GM12874 (cell line): ENCODE measurements at regions not wholly inside any gene's neighbourhood (a gene's known extent, or its start where the extent isn't known, plus 50 kb on each side); places are given as distances from the start of the nearest gene placed in this dataset.

Experiments used
- CTCF ChIP-seq: IDR thresholded peaks from 2 replicates; pipeline ENCODE4 v1.5.1; 2011; ENCODE audit warnings: low read depth, mild to moderate bottlenecking, control low read depth, low read length, moderate library complexity; ENCODE audit not compliant: insufficient read depth

- no peak for TF ChIP-seq CTCF
Observed at GRCh38 chr3:150357923-150358607, 50.0 kb upstream of the TSC22D2 start.

GRCh38 chr3:150357140-150357539 lies 51.0 kb upstream of the TSC22D2 start:
- TF ChIP-seq CTCF, result no peak

GRCh38 chr3:150355574-150355973 lies 52.5 kb upstream of the TSC22D2 start:
- no peak for TF ChIP-seq CTCF

- TF ChIP-seq CTCF, result no peak
Observed at GRCh38 chr3:150352931-150353330, 55.2 kb upstream of the TSC22D2 start.

- no peak for TF ChIP-seq CTCF
Observed at GRCh38 chr3:150351398-150351797, 56.7 kb upstream of the TSC22D2 start.

GRCh38 chr3:150349314-150350097 lies 58.6 kb upstream of the TSC22D2 start:
- TF ChIP-seq CTCF, result no peak

GRCh38 chr3:150348500-150348899 lies 59.6 kb upstream of the TSC22D2 start:
- TF ChIP-seq CTCF, result no peak
